H1 (cell line): ENCODE measurements at regions not wholly inside any gene's neighbourhood (a gene's known extent, or its start where the extent isn't known, plus 50 kb on each side); places are given as distances from the start of the nearest gene placed in this dataset.

Experiments used
- CTCF ChIA-PET: fragments of 300-600 bp; sonication (Branson Sonifier 250); formaldehyde crosslinking; loops from one replicate; lab custom pipeline; 2021; ENCODE audit not compliant: partially characterized antibody; lab: Charles Lee
- POLR2A ChIA-PET: fragments of 300-600 bp; sonication (Branson Sonifier 250); formaldehyde crosslinking; loops from one replicate; lab custom pipeline; 2021; ENCODE audit warnings: inconsistent platforms; ENCODE audit not compliant: partially characterized antibody; lab: Charles Lee
- DNase-seq, 2 experiments: peaks; one replicate each; pipeline versions ENCODE4 v3.0.0 to v3.0.0-alpha.2; 2010 to 2022; ENCODE audit warnings: low spot score in 2 of 2, low read depth in 1 of 2, mixed read lengths in 1 of 2
- FAIRE-seq: peaks from 2 replicates; lab custom pipeline; 2011; peaks lifted over from hg19 to GRCh38; lab: Jason Lieb, UNC
- H2AFZ ChIP-seq: 2 replicates; pipeline ENCODE4 v1.8.1; 2012; ENCODE audit warnings: low read length, inconsistent platforms
- H2AK5ac ChIP-seq: 2 replicates; pipeline ENCODE4 v1.6.1; 2013; ENCODE audit warnings: low read depth, low read length
- H2BK120ac ChIP-seq: replicated peaks from 2 replicates; pipeline ENCODE3; 2013; ENCODE audit warnings: low read depth, low read length, inconsistent platforms
- H2BK12ac ChIP-seq: 2 replicates; pipeline ENCODE4 v1.6.1; 2013; ENCODE audit warnings: low read depth, low read length
- H2BK15ac ChIP-seq: 2 replicates; pipeline ENCODE4 v1.6.1; 2013; ENCODE audit warnings: low read length
- H2BK20ac ChIP-seq: 2 replicates; pipeline ENCODE4 v1.6.1; 2013; ENCODE audit warnings: low read length
- H2BK5ac ChIP-seq: 2 replicates; pipeline ENCODE4 v1.6.1; 2013; ENCODE audit warnings: low read depth, low read length
- H3K14ac ChIP-seq: 2 replicates; pipeline ENCODE4 v1.6.1; 2013; ENCODE audit warnings: inconsistent platforms; ENCODE audit not compliant: insufficient read length
- H3K18ac ChIP-seq: 2 replicates; pipeline ENCODE4 v1.6.1; 2013; ENCODE audit warnings: low read length; ENCODE audit errors: extremely low read depth
- H3K23ac ChIP-seq: 2 replicates; pipeline ENCODE4 v1.6.1; 2013; ENCODE audit warnings: inconsistent platforms; ENCODE audit not compliant: insufficient read length
- H3K23me2 ChIP-seq: 2 replicates; pipeline ENCODE4 v1.6.1; 2013; ENCODE audit warnings: low read depth, low read length
- H3K27ac ChIP-seq: 2 replicates; pipeline ENCODE4 v1.6.1; 2011; ENCODE audit warnings: low read depth, low read length, inconsistent platforms
- H3K27me3 ChIP-seq, 4 experiments: replicated peaks in 1 of 4; 1 replicate in 1 of 4; 2 replicates in 3 of 4; pipeline versions ENCODE4 v1.6.1 to v1.8.1; 2011 to 2013; ENCODE audit warnings: low read length in 3 of 4, mild to moderate bottlenecking in 3 of 4, inconsistent platforms in 2 of 4, mixed read lengths in 2 of 4, moderate library complexity in 1 of 4; ENCODE audit not compliant: control insufficient read depth in 3 of 4, insufficient read depth in 3 of 4; ENCODE audit errors: extremely low read depth in 1 of 4
- H3K36me3 ChIP-seq, 4 experiments: 2 replicates each; pipeline versions ENCODE4 v1.6.1 to v1.8.1; 2011 to 2013; ENCODE audit warnings: mild to moderate bottlenecking in 4 of 4, low read length in 3 of 4, moderate library complexity in 2 of 4, control low read depth in 1 of 4, inconsistent platforms in 1 of 4; ENCODE audit not compliant: insufficient read depth in 4 of 4, control insufficient read depth in 2 of 4
- H3K4ac ChIP-seq: replicated peaks from 2 replicates; pipeline ENCODE3; 2013; ENCODE audit warnings: low read length, low read depth, mixed read lengths, inconsistent platforms; ENCODE audit not compliant: insufficient read length
- H3K4me1 ChIP-seq, 4 experiments: replicated peaks in 1 of 4; 1 replicate in 1 of 4; 2 replicates in 3 of 4; pipeline versions ENCODE4 v1.6.1 to v1.8.1; 2011 to 2013; ENCODE audit warnings: low read length in 3 of 4, inconsistent platforms in 2 of 4, mixed read lengths in 1 of 4; ENCODE audit not compliant: insufficient read depth in 4 of 4, control insufficient read depth in 3 of 4
- H3K4me2 ChIP-seq, 2 experiments: 2 replicates each; pipeline versions ENCODE4 v1.6.1 to v1.8.1; 2011 to 2013; ENCODE audit warnings: low read depth in 2 of 2, low read length in 2 of 2, control low read depth in 1 of 2, inconsistent platforms in 1 of 2, mild to moderate bottlenecking in 1 of 2; ENCODE audit not compliant: insufficient read depth in 1 of 2
- H3K4me3 ChIP-seq, 4 experiments: fragments of 200-600, 300-600 bp in 1 of 4; sonication (generic), shearing (Covaris generic), sonication (Bioruptor Twin) in 1 of 4; 2 replicates each; pipeline versions ENCODE4 v1.5.1 to v1.8.1; 2011 to 2016; ENCODE audit warnings: low read length in 4 of 4, low read depth in 3 of 4, control low read depth in 2 of 4, inconsistent platforms in 2 of 4, mild to moderate bottlenecking in 2 of 4, mixed read lengths in 1 of 4, moderate library complexity in 1 of 4; ENCODE audit not compliant: insufficient read depth in 2 of 4; ENCODE audit errors: extremely low read depth in 1 of 4
- H3K56ac ChIP-seq: replicated peaks from 2 replicates; pipeline ENCODE3; 2013; ENCODE audit warnings: low read depth, mild to moderate bottlenecking, mixed read lengths, low read length, inconsistent platforms; ENCODE audit not compliant: insufficient read length
- H3K79me1 ChIP-seq: 2 replicates; pipeline ENCODE4 v1.6.1; 2013; ENCODE audit warnings: low read depth, low read length, control low read depth
- H3K79me2 ChIP-seq, 2 experiments: 2 replicates each; pipeline versions ENCODE4 v1.6.1 to v1.8.1; 2012 to 2013; ENCODE audit warnings: low read length in 2 of 2, mild to moderate bottlenecking in 2 of 2, inconsistent platforms in 1 of 2; ENCODE audit not compliant: insufficient read depth in 2 of 2, control insufficient read depth in 1 of 2
- H3K9ac ChIP-seq, 4 experiments: replicated peaks in 1 of 4; 1 replicate in 1 of 4; 2 replicates in 3 of 4; pipeline versions ENCODE4 v1.6.1 to v1.8.1; 2011 to 2013; ENCODE audit warnings: low read depth in 3 of 4, low read length in 3 of 4, control low read depth in 2 of 4, mild to moderate bottlenecking in 2 of 4, moderate library complexity in 2 of 4, inconsistent platforms in 1 of 4; ENCODE audit errors: extremely low read depth in 1 of 4
- H3K9me3 ChIP-seq, 2 experiments: 2 replicates each; pipeline versions ENCODE4 v1.6.1 to v1.8.1; 2012 to 2013; ENCODE audit warnings: mild to moderate bottlenecking in 2 of 2, moderate library complexity in 2 of 2, control low read depth in 1 of 2, inconsistent platforms in 1 of 2, low read depth in 1 of 2, low read length in 1 of 2, mixed read lengths in 1 of 2; ENCODE audit not compliant: insufficient read depth in 2 of 2
- H4K20me1 ChIP-seq, 2 experiments: replicated peaks in 1 of 2; 2 replicates each; pipeline versions ENCODE3 to v1.8.1; 2011 to 2013; ENCODE audit warnings: inconsistent platforms in 2 of 2, low read length in 2 of 2, mild to moderate bottlenecking in 1 of 2; ENCODE audit not compliant: insufficient read depth in 2 of 2, control insufficient read depth in 1 of 2
- H4K5ac ChIP-seq: 2 replicates; pipeline ENCODE4 v1.6.1; 2013; ENCODE audit warnings: low read length, low read depth, mixed read lengths, inconsistent platforms; ENCODE audit not compliant: insufficient read length
- H4K8ac ChIP-seq: 2 replicates; pipeline ENCODE4 v1.8.0; 2013; ENCODE audit warnings: mild to moderate bottlenecking, moderate library complexity, low read length, inconsistent platforms; ENCODE audit not compliant: insufficient read depth; ENCODE audit errors: extremely low read depth
- H4K91ac ChIP-seq: replicated peaks from 2 replicates; pipeline ENCODE3; 2013; ENCODE audit warnings: low read length, mixed read lengths, inconsistent platforms; ENCODE audit not compliant: insufficient read length
- ATF3 ChIP-seq: IDR thresholded peaks from 2 replicates; pipeline ENCODE4 v1.6.1; 2011; ENCODE audit warnings: low read depth, mild to moderate bottlenecking, low read length; ENCODE audit not compliant: insufficient read depth
- CHD2 ChIP-seq: IDR thresholded peaks from 2 replicates; pipeline ENCODE4 v1.6.1; 2012; ENCODE audit warnings: low read length, improper control_type of control experiment
- GTF2F1 ChIP-seq: IDR thresholded peaks from 2 replicates; pipeline ENCODE4 v1.6.1; 2012; ENCODE audit warnings: low read depth, low read length, improper control_type of control experiment, borderline replicate concordance
- HDAC6 ChIP-seq: IDR thresholded peaks from one replicate; pipeline ENCODE4 v1.7.1; 2012; ENCODE audit warnings: low read depth, mild to moderate bottlenecking, inconsistent platforms, low read length, moderate library complexity
- KDM4A ChIP-seq: IDR thresholded peaks from one replicate; pipeline ENCODE4 v1.7.1; 2012; ENCODE audit warnings: low read depth, mild to moderate bottlenecking, moderate library complexity, low read length, inconsistent platforms; ENCODE audit not compliant: severe bottlenecking
- POLR2A ChIP-seq, 2 experiments: IDR thresholded peaks; 1 replicate in 1 of 2; 2 replicates in 1 of 2; pipeline ENCODE4 v1.6.1; 2011; ENCODE audit warnings: low read depth in 2 of 2, low read length in 2 of 2, mild to moderate bottlenecking in 2 of 2; ENCODE audit errors: control extremely low read depth in 1 of 2
- POLR2AphosphoS5 ChIP-seq: IDR thresholded peaks from 2 replicates; pipeline ENCODE4 v1.6.1; 2011; ENCODE audit warnings: low read depth, low read length
- POU5F1 ChIP-seq: IDR thresholded peaks from 2 replicates; pipeline ENCODE4 v1.6.1; 2011; ENCODE audit warnings: low read depth, mild to moderate bottlenecking, low read length, moderate library complexity
- RFX5 ChIP-seq: IDR thresholded peaks from 2 replicates; pipeline ENCODE4 v1.6.1; 2011; ENCODE audit warnings: low read depth, low read length, improper control_type of control experiment, borderline replicate concordance
- SAP30 ChIP-seq: fragments of 300-600 bp; sonication (generic); IDR thresholded peaks from 2 replicates; pipeline ENCODE4 v1.7.1; 2012; ENCODE audit warnings: low read length, moderate library complexity, mild to moderate bottlenecking, inconsistent platforms; ENCODE audit not compliant: insufficient read depth, insufficient replicate concordance
- SIN3A ChIP-seq, 2 experiments: IDR thresholded peaks in 1 of 2; conservative IDR thresholded peaks in 1 of 2; 2 replicates each; pipeline ENCODE4 v1.6.1; 2011 to 2012; ENCODE audit warnings: low read length in 2 of 2, improper control_type of control experiment in 1 of 2, low read depth in 1 of 2, mild to moderate bottlenecking in 1 of 2
- SRF ChIP-seq: IDR thresholded peaks from 2 replicates; pipeline ENCODE4 v1.6.1; 2011; ENCODE audit warnings: mild to moderate bottlenecking, low read depth, low read length, moderate library complexity
- TEAD4 ChIP-seq: IDR thresholded peaks from 2 replicates; pipeline ENCODE4 v1.6.1; 2012; ENCODE audit warnings: low read depth, low read length, inconsistent platforms, mixed read lengths
- WGBS, 2 experiments: shearing (Covaris generic) in 1 of 2; methylation state at CpG; one replicate each; pipeline versions ENCODE4 v1.1.6 to v1.1.7; 2013 to 2015; ENCODE audit warnings: low lambda C conversion rate in 2 of 2, mixed read lengths in 2 of 2, inconsistent platforms in 1 of 2, low coverage in 1 of 2, missing lambda C conversion rate in 1 of 2; ENCODE audit not compliant: insufficient replicate concordance in 2 of 2, insufficient coverage in 1 of 2, insufficient read length in 1 of 2; ENCODE audit errors: extremely low coverage in 1 of 2, missing lambda C conversion rate in 1 of 2; 5-methylcytosine and 5-hydroxymethylcytosine counted together

GRCh38 chr13:85528491-85529217 lies 270.6 kb downstream of the SLITRK6 start:
- Histone ChIP-seq H3K4me3 (no peak overlapping the region), H3K36me3 (no peaks in the 10 kb centered on the region), H3K27ac (no peak overlapping the region), H3K18ac (no peak overlapping the region), H3K4me1 (no peaks in the 10 kb centered on the region), H3K23ac (no peak overlapping the region), H3K79me2 (no peaks in the 10 kb centered on the region), H3K9me3 (no peaks in the 10 kb centered on the region), H3K27me3 (no peaks in the 10 kb centered on the region), H2BK12ac (no peak overlapping the region), H2BK20ac (no peak overlapping the region), H2AK5ac (no peak overlapping the region), H3K4ac (no peak overlapping the region), H3K4me2 (no peak overlapping the region), H3K14ac (no peak overlapping the region), H2BK120ac (no peak overlapping the region), H2AFZ (peak overlapping the region; percentile 57; the same call in 1 of the 2 replicates), H4K5ac (no peak overlapping the region), H4K20me1 (no peaks in the 10 kb centered on the region), H3K79me1 (no peaks in the 10 kb centered on the region), H4K91ac (no peak overlapping the region), H3K23me2 (no peaks in the 10 kb centered on the region), H2BK15ac (no peak overlapping the region), H2BK5ac (no peak overlapping the region), H3K56ac (no peak overlapping the region), H3K9ac (no peak overlapping the region), H4K8ac (no peak overlapping the region)
- FAIRE-seq (no peak), DNase-seq (no peak)
- ChIA-PET CTCF (interaction anchor here (0.6 kb wide), 2 partner anchors 39 to 337 kb away, joined by 3 read pairs; no protein-coding TSS in a partner anchor), POLR2A (interaction anchor here (1.0 kb wide), 1 partner anchor 10 kb away, joined by 3 read pairs; no protein-coding TSS in a partner anchor)
- WGBS, 2 experiments, result 91% methylated on average over 3 of the region's 3 CpGs; no CpG with 5 or more reads in 1 of the 2 experiments
- TF ChIP-seq RFX5 (no peak), POU5F1 (no peak), SRF (no peak), POLR2AphosphoS5 (no peak), SIN3A (conservative IDR thresholded peaks at IDR 0.05 in 1 of 2, IDR thresholded peaks at IDR 0.05 in 1 of 2; ENCODE audit: low read depth in 1 of 2, low read length in 2 of 2) (no peak), KDM4A (no peak), POLR2A (IDR thresholded peaks at IDR 0.05; ENCODE audit: control extremely low read depth in 1 of 2, low read depth in 2 of 2, low read length in 2 of 2) (no peak), GTF2F1 (no peak), TEAD4 (no peak), SAP30 (no peak), ATF3 (no peak), CHD2 (no peak), HDAC6 (no peak)
